NCI-H1694 treated with DMSO at 0.1 percent for 48 hours (cell line): ENCODE measurements at regions not wholly inside any gene's neighbourhood (a gene's known extent, or its start where the extent isn't known, plus 50 kb on each side); places are given as distances from the start of the nearest gene placed in this dataset.

Source experiments
- DNase-seq: peaks from one replicate; lab custom pipeline; 2025; lab: John Stamatoyannopoulos, UW

DNA sequence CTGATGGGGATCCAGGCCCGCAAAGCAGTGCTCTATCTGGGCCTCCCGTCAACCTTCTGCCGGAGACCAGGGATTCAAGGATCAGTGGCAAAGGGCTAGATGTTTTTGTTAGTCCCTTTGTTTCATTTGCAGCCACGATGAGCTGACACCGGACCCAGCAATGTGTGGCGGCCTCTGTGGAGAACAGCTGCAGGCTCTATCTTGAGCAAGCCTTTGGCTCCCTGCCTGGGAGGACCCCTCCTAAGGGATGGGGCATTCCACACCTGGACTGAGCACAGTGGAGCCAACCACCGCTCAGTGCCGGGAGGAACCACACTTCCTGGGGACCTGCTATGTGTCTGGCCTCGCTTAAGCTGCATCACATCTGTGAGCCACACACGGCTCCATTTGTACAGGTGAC is 215.8 kb downstream of the RBFOX3 start:
- no peak for DNase-seq

DNA sequence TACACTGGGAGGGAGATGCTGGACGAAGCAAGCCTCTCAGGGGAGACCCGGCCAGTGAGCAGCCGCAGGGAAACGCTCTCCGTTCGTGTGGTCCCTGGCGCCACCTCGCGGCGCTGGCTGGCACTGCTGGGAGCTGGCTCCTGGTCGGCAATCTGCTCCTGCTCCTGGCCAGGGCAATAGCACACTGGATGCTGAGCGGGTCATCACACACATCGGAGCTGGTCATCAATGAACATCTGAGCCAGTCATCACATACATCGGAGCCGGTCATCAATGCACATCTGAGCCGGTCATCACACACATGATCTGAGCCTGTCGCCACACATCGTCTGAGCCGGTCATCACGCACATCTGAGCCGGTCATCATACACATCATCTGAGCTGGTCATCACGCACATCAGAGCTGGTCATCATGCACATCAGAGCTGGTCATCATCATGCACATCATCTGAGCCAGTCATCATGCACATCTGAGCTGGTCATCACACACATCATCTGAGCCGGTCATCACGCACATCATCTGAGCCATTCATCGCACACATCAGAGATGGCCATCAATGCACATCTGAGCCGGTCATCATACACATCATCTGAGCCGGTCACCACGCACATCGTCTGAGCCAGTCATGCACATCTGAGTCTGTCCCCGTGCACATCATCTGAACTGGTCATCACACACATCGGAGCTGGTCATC is 217.3 kb downstream of the RBFOX3 start:
- DNase-seq, result peak; percentile 55

DNA sequence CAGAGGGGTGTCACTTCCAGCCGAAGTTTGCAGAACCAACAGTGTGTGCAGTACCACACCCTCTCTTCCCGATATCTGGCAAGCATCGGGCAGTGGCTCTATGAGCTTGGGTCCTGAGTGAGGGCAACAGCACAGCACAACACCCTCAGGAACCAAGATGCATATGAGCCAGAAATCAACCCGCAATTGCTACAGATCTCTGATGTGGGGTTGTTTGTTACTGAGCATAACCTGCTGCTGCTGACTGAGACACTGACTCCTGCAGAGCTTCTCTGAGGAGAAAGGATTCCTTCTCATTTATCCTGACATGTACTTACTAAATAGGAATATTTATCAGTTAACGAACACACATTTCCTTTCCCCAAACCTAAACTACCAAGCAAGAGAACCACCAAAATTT is 218.3 kb downstream of the RBFOX3 start:
- no peak for DNase-seq

DNA sequence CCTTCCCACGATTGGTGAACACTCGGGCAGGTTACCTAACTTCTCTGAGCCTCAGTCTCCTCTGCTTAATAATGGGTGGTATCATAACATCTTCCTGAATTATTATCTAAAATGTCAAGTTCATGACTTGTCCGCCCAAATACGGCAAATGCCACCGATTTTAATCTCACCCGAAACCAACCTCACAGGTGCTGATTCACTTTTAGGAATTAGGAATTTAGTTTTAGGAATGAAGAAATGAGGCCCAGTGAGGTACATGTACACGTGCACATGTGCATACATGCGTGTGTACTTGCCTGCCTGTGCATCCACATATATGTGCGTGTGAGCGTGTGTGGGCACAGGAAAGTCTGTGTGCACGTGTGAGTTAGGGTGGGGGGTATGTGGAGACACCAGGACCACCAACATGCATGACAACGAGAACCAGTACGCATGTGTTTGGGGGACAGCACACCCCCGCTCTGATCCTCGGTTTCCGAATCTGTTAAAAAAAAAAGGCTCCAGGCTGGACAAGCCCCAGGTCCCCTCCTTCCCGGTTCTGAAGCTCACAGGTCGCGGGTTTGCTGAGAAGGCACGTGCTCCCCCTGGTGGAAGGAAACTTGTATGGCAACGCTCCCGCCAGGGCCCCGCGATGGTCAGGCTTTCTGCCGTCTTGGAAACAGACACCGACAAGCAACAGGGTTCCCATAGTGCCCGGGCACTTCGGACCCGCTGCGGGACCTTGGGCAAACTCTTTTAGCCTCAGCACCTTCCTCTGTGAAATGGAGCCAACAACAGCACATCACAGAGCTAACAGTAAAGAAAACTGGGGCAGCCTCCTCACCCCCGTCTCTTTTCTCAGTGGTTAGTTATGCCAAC is 219.2 kb downstream of the RBFOX3 start:
- DNase-seq, result peak; percentile 59

DNA sequence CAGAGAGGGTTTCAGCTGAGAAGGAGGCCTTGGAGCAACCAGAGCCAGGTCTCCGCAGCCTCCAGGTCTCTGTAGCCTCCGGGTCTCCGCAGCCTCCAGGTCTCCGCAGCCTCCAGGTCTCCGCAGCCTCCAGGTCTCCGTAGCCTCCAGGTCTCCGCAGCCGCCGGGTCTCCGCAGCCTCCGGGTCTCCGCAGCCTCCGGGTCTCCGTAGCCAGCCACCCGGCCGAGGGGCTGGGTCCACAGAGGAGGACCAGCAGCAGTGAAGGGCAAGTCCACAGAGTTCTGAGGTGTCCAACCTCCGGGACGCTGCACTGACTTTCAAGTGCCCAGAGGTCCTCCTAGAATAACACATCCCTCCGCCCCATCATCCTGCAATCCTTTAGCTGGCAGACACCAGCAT is 221.0 kb downstream of the RBFOX3 start:
- DNase-seq, result no peak

DNA sequence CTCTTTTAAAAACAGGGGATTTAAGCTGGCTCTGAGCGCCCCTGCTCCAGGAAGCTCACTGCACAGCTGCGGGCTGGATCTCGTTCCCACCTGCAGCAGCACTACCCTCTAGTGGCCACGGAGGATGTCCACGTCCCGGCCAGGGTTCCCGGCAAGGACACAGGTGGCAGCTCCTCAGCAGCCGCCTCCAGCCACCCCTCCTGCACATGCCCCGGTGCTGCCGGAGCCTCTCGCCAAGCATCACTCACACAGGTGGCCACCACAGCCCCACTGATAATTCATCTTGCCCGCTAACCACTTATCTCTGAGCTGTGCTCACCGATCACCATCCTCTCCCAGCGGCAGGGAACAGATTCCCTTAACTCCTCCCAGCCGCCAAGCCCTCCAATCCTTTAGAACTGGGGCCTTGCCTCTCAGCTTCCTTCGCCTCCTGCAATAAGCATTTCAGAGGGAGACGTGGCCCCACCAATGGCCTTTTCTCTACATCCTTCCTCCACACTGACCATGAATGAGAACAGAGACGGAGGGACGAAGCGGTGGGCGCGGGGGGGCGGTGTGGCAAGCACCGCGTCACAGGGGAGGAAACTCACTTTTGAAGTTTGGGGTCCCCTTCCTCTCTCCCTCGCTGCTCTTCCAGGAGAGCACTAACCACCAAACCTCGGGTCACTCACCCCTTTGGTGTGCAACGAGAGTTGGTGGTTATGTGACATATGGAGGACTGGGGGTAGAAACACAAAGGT is 222.1 kb downstream of the RBFOX3 start:
- DNase-seq, result peak; percentile 40

DNA sequence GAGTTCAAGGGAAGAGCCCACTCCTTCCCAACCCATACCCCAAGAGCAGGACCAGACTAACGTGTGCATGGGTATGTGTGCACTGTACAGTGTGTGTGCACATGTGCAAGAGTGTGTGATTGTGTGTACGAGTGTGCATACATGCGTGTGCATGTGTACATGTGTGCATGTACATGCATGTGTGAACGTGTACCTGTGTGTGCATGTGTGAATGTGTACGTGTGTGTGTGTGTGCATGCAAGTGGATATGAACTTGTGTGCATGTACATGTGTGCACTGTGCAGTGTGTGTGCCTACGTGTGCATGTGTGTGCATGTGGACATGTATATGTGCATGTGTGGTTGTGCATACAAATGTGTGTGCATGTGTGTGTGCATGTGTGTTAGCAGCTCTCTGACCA is 223.1 kb downstream of the RBFOX3 start:
- DNase-seq, result no peak

DNA sequence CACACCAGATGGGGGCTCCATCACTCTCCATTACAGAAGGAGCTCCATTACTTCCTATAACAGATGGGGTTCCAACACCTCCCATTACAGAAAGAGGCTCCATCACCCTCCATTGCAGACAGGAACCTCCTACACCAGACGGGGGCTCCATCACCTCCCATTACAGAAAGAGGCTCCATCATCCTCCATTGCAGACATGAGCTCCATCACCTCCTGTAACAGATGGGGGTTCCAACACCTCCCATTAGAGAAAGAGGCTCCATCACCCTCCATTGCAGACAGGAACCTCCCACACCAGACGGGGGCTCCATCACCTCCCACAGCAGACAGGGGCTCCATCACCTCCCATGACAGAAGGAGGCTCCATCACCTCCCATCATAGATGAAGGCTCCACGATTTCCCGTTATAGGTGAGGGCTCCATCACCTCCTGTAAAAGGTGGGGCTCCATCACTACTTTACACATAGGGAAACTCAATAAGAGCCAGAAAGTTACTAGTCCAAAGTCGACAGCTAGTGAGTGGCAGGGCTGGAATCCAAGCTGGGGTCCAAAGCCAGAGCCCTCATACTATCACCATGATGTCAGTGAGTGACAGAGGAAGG is 224.8 kb downstream of the RBFOX3 start:
- no peak for DNase-seq

DNA sequence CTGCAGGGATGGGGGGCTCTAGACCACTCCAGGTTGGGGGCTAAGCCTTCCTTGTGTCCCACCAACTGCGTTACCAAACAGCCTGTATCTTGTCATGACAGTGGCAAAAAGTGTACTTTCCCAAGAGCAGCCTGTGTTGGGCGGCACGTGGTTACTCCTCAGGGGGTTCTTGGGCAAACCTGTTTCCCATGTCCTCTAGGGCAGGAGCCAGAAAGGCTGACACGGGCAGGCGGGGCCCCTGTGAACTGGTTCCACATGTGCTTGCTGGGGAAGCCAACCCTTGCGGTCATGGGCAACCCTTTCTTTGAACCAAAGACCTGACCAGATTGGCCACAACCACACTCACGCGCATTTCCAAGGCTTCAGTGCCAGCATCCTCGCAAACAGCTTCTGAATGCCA is 228.5 kb downstream of the RBFOX3 start:
- no peak for DNase-seq

DNA sequence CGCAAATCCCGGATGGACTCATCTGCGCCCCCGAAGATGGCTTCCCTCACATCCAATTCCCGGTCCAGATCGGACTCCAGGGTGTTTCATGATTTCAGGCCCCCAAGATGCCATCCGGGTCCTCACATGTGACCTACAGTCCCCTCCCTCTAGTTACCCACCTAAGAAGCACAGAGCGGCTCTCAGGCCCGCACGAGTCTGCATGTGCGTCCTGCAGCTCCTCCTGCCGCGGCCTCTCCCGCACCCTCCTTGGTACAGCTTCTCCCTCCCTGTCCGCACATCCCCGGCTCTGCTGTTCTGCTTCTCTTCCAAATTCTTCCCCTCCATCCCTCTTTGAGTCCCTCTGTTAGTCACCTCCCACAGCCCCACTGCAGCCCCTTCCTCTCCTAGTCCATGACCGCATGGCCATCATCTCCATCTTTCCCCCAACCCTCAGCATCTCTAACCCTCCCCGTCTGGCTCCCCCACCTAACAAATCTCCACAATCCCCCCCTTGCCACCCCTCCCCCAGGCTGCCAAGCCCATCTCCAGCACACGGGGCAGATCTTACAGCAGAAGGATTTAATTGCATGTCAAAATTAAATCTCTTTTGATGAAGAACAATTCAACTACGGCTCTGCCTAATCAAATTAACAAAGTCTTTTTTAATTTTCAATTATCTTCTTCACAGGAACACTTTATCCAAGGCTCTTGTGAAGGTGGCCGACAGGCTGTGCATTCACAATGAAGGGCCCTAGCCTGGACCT is 231.0 kb downstream of the RBFOX3 start:
- DNase-seq, result no peak

DNA sequence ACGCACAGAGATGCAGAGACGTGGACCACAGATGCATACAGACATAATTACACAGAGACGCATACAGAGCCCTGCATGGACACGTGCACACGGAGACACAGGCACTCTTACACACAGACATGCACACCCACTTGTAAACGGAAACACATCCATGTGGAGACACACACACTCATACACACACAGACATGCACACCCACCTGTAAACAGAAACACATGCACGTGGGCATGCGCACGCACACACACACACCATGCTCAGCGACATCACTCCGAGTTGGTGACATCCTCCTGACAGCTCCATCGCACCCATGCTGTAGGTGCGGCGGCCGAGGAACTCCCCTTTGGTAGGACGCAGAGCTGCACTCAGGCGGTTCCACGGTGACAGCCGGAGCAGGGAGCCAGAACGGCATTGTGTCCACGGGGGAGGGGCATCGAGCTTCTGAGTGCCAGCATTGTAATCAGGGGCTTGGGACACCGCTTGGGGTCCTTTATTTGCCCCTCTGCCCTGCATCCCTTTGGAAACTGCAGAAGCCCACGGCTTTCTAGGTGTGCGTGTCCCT is 233.5 kb downstream of the RBFOX3 start:
- no peak for DNase-seq

DNA sequence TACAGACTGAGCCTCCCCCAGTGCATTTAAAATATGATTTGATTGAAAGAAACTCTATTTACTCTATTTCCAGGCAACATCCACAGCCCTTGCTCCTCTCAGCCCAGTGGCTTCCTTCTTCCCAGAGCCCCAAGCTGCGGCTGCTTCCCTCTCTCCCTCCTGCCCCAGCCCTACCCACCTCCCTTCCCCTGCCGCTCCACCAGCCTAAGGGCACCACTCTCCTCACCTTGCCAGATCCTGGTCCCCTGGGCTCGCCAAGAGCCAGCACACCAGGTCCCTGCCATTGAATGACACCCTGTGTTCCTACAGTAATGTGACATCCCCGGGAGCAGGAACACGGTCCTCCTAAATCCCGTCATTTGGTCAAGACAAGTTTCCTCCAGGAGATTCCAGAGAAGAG is 236.0 kb downstream of the RBFOX3 start:
- DNase-seq, result no peak

DNA sequence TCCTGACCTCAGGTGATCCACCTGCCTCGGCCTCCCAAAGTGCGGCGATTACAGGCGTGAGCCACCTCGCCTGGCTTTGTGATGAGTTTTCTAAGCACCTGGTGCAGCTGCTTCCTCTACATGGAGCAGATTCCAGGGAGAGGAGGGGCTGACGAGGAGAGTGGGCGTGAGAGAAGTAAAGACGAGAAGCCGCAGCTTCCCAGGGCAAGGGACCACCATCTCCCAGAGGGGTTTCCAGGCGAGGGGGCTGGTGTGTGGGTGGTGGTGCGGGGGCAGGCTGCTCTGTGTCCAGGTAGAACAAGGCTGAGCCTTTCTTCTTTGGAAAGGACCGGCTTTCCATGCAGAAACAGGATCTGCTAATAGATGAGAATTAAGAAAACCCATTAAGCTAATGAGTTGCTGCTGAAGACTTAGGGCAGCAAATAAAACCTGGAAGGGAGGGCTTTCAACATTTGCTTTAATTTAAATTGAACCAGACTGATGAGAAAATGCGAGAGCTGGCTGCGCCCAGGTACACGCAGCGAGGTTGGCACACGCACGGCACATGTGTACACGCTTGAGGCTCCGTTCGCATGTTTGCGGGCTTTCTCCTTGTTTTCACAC is 236.7 kb downstream of the RBFOX3 start:
- DNase-seq, result no peak

DNA sequence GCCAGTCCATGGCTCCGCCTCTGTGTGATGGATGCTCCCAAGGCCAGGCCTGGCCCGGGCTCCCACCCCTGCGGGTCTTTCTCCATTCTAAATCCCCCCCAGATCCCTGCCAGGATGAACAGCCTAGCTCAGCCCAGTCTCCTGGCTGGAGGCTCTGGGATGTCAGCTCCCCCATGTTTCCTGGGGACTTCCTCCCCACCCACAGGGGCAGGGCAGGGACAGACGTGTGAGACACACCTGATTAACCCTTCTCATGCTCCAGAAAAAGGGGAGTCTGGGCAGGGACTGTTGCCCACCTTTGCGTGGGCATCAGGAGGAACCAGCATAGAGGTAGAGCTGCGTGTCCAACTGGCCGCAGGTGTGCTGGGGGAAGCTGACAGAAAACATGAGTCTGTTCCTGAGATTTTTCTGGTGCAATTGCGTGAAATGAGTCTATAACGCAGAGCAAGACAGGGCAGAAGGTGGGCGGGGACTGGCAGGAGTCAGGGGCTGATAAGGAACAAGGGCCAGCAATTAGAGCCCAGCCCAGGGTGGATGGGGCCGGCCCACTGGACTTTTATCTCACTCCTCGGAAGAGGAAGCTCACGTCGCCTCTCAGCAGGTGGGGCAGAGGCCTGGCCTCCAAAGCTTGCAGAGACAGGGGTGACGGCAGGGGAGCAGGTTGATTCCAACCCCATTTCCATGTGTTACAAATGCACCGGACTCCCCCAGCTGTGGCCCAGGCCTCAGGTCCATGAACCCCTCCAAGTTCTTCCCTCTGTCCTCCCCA is 238.2 kb downstream of the RBFOX3 start:
- DNase-seq, result no peak

DNA sequence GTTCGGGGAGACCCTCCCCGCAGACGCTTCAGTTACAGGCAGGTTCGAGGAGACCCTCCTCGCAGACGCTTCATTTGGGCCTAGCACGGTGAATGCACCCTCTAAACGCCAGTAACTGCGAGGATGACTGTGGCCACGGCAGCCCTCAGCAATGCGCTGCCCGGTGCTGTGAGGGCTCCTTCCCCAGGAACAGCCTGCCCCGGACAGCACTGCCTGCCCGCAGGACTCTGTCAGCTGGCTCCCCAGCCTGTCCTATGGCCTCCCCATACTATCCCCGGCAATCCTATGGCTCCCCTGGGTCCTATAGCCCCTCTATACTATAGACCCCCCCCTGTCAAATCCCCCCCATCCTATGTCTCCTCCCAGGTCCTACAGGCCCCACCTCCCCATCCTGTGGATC is 238.9 kb downstream of the RBFOX3 start:
- DNase-seq, result no peak

DNA sequence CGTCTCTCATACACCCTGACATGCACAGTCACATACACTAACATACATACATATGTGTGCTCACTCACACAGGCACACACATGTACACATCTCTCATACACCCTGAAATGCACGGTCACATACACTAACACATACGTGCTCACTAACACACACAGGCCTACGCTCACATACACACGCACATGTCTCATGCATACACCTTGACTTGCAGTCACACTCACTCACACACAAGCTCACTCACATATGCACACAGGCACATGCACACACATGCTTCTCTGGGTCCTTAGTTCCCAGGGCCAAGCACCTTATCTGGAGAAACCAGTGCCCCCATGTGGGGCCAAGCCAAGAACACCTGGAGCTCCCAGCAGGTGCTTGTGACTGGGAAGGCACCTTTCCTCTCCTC is 240.3 kb downstream of the RBFOX3 start:
- no peak for DNase-seq

DNA sequence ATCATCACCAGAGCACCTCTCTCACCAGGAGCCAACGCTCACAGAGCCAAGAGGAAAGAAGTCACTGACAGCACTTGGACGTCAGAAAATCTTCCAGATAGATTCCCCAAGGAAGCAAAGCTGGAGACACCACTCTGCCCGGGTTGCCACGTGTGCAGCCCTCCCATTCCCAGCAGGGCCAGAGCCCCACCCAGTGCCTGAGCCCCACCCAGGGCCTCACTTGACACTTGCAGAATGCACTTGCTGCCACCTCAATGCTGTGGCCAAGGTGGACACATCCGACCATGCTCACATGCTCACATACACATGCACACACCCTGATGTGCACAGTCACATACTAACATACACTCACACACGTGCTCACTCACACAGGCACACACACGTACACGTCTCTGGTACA is 240.7 kb downstream of the RBFOX3 start:
- no peak for DNase-seq

DNA sequence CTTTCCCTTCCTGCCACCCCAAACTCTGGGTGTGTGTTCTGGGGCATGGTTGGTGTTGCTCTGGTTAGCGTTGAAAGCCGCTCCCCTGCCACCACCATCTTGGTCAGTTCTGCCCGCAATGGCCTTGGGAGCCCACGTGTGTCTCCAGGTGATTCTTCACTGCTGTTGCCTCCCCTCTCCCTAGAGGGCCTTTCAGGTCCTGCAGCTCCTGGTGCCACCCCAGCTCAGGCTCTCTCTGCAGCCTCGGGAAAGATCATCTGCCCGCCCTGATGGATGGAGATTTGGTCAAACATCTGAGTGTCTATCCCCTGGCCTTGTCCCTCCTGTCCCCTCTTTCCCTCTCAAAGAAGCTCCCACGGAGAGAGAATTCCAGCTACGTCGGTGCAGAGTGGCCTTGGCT is 241.3 kb downstream of the RBFOX3 start:
- no peak for DNase-seq

DNA sequence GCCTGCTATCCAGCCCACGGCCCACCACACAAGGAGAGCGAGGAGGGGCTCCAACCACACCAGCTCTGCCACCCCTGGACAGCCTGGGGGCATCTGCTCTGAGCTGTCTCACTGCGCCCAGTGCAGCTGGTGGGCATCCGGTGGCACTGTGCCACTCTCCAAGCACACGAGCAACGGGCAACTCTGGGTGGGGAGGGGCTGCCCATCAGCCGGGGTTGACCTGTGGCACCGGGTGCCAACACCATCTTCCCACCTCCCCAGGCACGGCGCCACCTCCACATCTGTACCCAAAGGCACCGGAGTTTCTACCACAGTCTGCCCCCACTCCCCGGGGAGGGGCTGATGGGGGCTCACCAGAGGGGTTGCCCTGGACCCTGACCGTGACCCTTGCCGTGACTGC is 241.8 kb downstream of the RBFOX3 start:
- no peak for DNase-seq

DNA sequence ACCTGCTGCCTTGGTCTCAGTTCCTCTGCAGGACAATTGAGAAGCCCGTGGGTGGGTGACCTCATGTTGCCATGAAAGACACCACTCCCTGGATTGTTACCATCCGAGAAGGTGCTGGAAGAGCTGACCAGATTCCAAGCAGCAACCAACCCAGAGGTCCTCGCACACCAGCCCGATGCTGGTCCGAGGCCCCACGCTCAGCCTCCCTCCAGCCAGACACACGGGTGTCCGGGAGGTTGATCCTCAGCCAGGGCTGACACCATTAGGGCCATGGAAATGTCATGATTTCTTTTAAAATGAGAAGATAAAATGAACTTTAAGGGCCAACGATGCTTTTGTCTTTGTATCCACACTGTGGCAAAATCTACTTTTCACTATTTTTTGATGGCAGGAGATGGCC is 242.3 kb downstream of the RBFOX3 start:
- no peak for DNase-seq
